Suprapubic skin (tissue), 4 donors: ENCODE measurements at regions not wholly inside any gene's neighbourhood (a gene's known extent, or its start where the extent isn't known, plus 50 kb on each side); places are given as distances from the start of the nearest gene placed in this dataset.

Source experiments
- EP300 ChIP-seq: sonication (generic); formaldehyde crosslinking; IDR thresholded peaks from one replicate; pipeline ENCODE4 v1.6.1; 2017; ENCODE audit warnings: antibody characterized with exemption
- POLR2AphosphoS5 ChIP-seq, 3 donors: sonication (generic); formaldehyde crosslinking; IDR thresholded peaks; one replicate each; pipeline ENCODE4 v1.6.1; 2017; ENCODE audit warnings: antibody characterized with exemption in 3 of 3
- TF ChIP-seq, protein P1 (sequence below), 2 donors: fragments of 200-600 bp in 1 of 2; fragments of 450-650 bp in 1 of 2; sonication (generic) in 1 of 2; IDR thresholded peaks; one replicate each; pipeline ENCODE4 v1.5.1; 2016 to 2019; ENCODE audit warnings: antibody characterized with exemption in 2 of 2, mild to moderate bottlenecking in 1 of 2, moderate library complexity in 1 of 2

DNA sequence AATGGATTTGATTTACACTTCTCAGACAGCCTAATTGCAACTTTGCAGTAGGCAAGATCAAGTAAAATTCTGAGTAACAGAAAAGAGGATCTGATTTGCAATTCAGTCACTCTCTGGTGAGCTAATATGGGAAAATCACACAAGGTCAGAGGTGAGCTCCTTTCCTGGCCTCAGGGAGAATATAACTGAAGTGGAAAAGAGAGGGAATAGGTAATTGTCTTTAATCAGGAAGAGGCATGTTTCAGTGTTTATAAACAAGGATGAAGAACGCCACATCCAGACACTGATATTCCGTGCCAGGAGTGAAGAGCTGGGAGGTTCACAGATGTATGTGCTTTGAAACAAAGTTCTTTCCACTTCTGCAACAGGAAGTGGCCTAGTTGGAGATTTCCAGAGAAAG, 127.1 kb downstream of the ETAA1 start:
- TF ChIP-seq, protein P1, sequence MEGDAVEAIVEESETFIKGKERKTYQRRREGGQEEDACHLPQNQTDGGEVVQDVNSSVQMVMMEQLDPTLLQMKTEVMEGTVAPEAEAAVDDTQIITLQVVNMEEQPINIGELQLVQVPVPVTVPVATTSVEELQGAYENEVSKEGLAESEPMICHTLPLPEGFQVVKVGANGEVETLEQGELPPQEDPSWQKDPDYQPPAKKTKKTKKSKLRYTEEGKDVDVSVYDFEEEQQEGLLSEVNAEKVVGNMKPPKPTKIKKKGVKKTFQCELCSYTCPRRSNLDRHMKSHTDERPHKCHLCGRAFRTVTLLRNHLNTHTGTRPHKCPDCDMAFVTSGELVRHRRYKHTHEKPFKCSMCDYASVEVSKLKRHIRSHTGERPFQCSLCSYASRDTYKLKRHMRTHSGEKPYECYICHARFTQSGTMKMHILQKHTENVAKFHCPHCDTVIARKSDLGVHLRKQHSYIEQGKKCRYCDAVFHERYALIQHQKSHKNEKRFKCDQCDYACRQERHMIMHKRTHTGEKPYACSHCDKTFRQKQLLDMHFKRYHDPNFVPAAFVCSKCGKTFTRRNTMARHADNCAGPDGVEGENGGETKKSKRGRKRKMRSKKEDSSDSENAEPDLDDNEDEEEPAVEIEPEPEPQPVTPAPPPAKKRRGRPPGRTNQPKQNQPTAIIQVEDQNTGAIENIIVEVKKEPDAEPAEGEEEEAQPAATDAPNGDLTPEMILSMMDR (IDR thresholded peaks at IDR 0.05) = no peak
- no peak for TF ChIP-seq EP300
- TF ChIP-seq POLR2AphosphoS5 (IDR thresholded peaks at IDR 0.05) = no peak
